Neural progenitor cell (in vitro differentiated cells): ENCODE measurements at regions not wholly inside any gene's neighbourhood (a gene's known extent, or its start where the extent isn't known, plus 50 kb on each side); places are given as distances from the start of the nearest gene placed in this dataset.

Experiments
- DNase-seq: peaks from one replicate; pipeline ENCODE4 v3.0.0-alpha.2; 2016; ENCODE audit warnings: low spot score
- H2AFZ ChIP-seq: fragments of 200-600 bp; sonication (generic); replicated peaks from 2 replicates; pipeline ENCODE4 v1.6.1; 2016; ENCODE audit warnings: antibody characterized with exemption
- H3F3A ChIP-seq: fragments of 200-600 bp; sonication (generic); 2 replicates; pipeline ENCODE4 v1.6.1; 2016; ENCODE audit warnings: antibody characterized with exemption, low read depth
- H3K27ac ChIP-seq: fragments of 200-600 bp; sonication (generic); 2 replicates; pipeline ENCODE4 v1.5.1; 2016; ENCODE audit warnings: mild to moderate bottlenecking
- H3K27me3 ChIP-seq: fragments of 200-600 bp; sonication (generic); 2 replicates; pipeline ENCODE4 v1.6.1; 2016; ENCODE audit warnings: mild to moderate bottlenecking, moderate library complexity
- H3K36me3 ChIP-seq: fragments of 200-600 bp; sonication (generic); 2 replicates; pipeline ENCODE4 v1.5.1; 2016
- H3K4me1 ChIP-seq: fragments of 200-600 bp; sonication (generic); 2 replicates; pipeline ENCODE4 v1.6.1; 2016; ENCODE audit warnings: mixed run types
- H3K4me2 ChIP-seq: fragments of 200-600 bp; sonication (generic); 2 replicates; pipeline ENCODE4 v1.6.1; 2016
- H3K4me3 ChIP-seq: fragments of 200-600 bp; sonication (generic); 2 replicates; pipeline ENCODE4 v1.5.1; 2016
- H3K79me2 ChIP-seq: fragments of 200-600 bp; sonication (generic); 2 replicates; pipeline ENCODE4 v1.6.1; 2016; ENCODE audit warnings: low read depth
- H3K9ac ChIP-seq: fragments of 200-600 bp; sonication (generic); 2 replicates; pipeline ENCODE4 v1.6.1; 2016
- H3K9me3 ChIP-seq: fragments of 200-600 bp; sonication (generic); 2 replicates; pipeline ENCODE4 v1.5.1; 2016; ENCODE audit warnings: low read depth
- H4K20me1 ChIP-seq: fragments of 200-600 bp; sonication (generic); 2 replicates; pipeline ENCODE4 v1.6.1; 2016; ENCODE audit warnings: low read depth
- H3K27ac Mint-ChIP-seq: 3 replicates; pipeline ENCODE4 v1.8.0; 2021; ENCODE audit warnings: mixed read lengths
- H3K27me3 Mint-ChIP-seq: 2 replicates; pipeline ENCODE4 v1.8.0; 2022; ENCODE audit warnings: low read depth, mild to moderate bottlenecking, inconsistent platforms, moderate library complexity, mixed read lengths; ENCODE audit not compliant: insufficient read depth
- H3K36me3 Mint-ChIP-seq: 3 replicates; pipeline ENCODE4 v1.8.0; 2021; ENCODE audit warnings: mixed read lengths
- H3K4me1 Mint-ChIP-seq: 3 replicates; pipeline ENCODE4 v1.8.0; 2021; ENCODE audit warnings: mixed read lengths
- H3K4me3 Mint-ChIP-seq: 3 replicates; pipeline ENCODE4 v1.8.0; 2021; ENCODE audit warnings: mild to moderate bottlenecking, moderate library complexity, mixed read lengths
- H3K9me3 Mint-ChIP-seq: 3 replicates; pipeline ENCODE4 v1.8.0; 2020; ENCODE audit warnings: mixed read lengths
- EZH2 ChIP-seq: fragments of 200-600 bp; sonication (generic); IDR thresholded peaks from 2 replicates; pipeline ENCODE4 v1.6.1; 2017; ENCODE audit warnings: antibody characterized with exemption, mild to moderate bottlenecking, moderate library complexity
- EZH2phosphoT487 ChIP-seq: fragments of 200-600 bp; sonication (generic); IDR thresholded peaks from 2 replicates; pipeline ENCODE4 v1.6.1; 2017; ENCODE audit warnings: antibody characterized with exemption
- TF ChIP-seq, protein P1 (sequence below): fragments of 200-600 bp; sonication (generic); IDR thresholded peaks from 2 replicates; pipeline ENCODE4 v1.5.1; 2017; ENCODE audit warnings: antibody characterized with exemption, mild to moderate bottlenecking

GRCh38 chr3:55339390-55339789 lies 147.7 kb downstream of the WNT5A start:
- no peak overlapping the region for H3K9ac ChIP-seq
- H3K79me2 ChIP-seq = no peaks in the 10 kb centered on the region
- H3K27me3 Mint-ChIP-seq = peaks cover 3% of the 10 kb centered on the region
- H3K4me3 ChIP-seq = no peak overlapping the region
- no peak overlapping the region for H3K4me3 Mint-ChIP-seq
- peaks cover 18% of the 10 kb centered on the region for H3K4me1 Mint-ChIP-seq
- DNase-seq = no peak
- H3F3A ChIP-seq = no peaks in the 10 kb centered on the region
- no peak overlapping the region for H3K27ac ChIP-seq
- H3K4me1 ChIP-seq = peaks cover 7% of the 10 kb centered on the region
- H3K36me3 ChIP-seq = no peaks in the 10 kb centered on the region
- no peak overlapping the region for H2AFZ ChIP-seq
- H4K20me1 ChIP-seq = no peaks in the 10 kb centered on the region
- no peaks in the 10 kb centered on the region for H3K27me3 ChIP-seq
- no peaks in the 10 kb centered on the region for H3K36me3 Mint-ChIP-seq
- no peaks in the 10 kb centered on the region for H3K9me3 ChIP-seq
- TF ChIP-seq EZH2 (no peak), EZH2phosphoT487 (no peak)
- TF ChIP-seq, protein P1, sequence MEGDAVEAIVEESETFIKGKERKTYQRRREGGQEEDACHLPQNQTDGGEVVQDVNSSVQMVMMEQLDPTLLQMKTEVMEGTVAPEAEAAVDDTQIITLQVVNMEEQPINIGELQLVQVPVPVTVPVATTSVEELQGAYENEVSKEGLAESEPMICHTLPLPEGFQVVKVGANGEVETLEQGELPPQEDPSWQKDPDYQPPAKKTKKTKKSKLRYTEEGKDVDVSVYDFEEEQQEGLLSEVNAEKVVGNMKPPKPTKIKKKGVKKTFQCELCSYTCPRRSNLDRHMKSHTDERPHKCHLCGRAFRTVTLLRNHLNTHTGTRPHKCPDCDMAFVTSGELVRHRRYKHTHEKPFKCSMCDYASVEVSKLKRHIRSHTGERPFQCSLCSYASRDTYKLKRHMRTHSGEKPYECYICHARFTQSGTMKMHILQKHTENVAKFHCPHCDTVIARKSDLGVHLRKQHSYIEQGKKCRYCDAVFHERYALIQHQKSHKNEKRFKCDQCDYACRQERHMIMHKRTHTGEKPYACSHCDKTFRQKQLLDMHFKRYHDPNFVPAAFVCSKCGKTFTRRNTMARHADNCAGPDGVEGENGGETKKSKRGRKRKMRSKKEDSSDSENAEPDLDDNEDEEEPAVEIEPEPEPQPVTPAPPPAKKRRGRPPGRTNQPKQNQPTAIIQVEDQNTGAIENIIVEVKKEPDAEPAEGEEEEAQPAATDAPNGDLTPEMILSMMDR = no peak
- no peak overlapping the region for H3K27ac Mint-ChIP-seq
- H3K9me3 Mint-ChIP-seq = peaks cover under 1% of the 10 kb centered on the region
- no peak overlapping the region for H3K4me2 ChIP-seq

- H3K4me2 ChIP-seq = no peak overlapping the region
- no peak overlapping the region for H3K9ac ChIP-seq
- no peak overlapping the region for H2AFZ ChIP-seq
- H3K27ac ChIP-seq = no peak overlapping the region
- H3K36me3 ChIP-seq = no peaks in the 10 kb centered on the region
- Mint-ChIP-seq H3K9me3 (no peaks in the 10 kb centered on the region), H3K4me1 (peaks cover 5% of the 10 kb centered on the region), H3K4me3 (no peak overlapping the region), H3K27me3 (peaks cover 3% of the 10 kb centered on the region), H3K27ac (no peak overlapping the region), H3K36me3 (no peaks in the 10 kb centered on the region)
- H3K9me3 ChIP-seq = no peaks in the 10 kb centered on the region
- no peaks in the 10 kb centered on the region for H3K27me3 ChIP-seq
- no peaks in the 10 kb centered on the region for H4K20me1 ChIP-seq
- TF ChIP-seq EZH2 (no peak), EZH2phosphoT487 (no peak)
- TF ChIP-seq, protein P1 = no peak
- H3F3A ChIP-seq = no peaks in the 10 kb centered on the region
- DNase-seq = no peak
- H3K79me2 ChIP-seq = no peaks in the 10 kb centered on the region
- no peaks in the 10 kb centered on the region for H3K4me1 ChIP-seq
- no peak overlapping the region for H3K4me3 ChIP-seq
Observed at GRCh38 chr3:55337641-55338180, 149.4 kb downstream of the WNT5A start.

DNA sequence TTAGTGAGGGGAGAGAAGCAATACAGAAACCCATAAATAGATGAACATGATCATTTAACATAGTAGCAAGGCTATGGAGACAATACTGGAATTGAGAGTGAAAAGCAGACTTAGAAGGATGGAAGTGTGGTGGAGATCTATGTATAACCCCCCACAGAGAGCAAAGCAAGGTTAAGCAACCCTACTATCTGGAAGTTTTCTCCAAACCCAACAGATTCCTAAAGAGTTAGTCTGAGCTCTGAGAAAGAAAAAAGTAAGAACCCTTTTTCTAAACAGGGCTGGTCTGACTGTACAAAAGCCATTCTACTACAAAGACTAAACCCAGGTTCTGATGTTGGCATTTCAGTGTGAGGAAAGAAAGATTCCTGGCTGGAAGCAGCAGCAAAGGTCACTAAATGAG lies 153.2 kb downstream of the WNT5A start:
- Histone ChIP-seq H3K4me2 (no peak overlapping the region), H3K4me1 (no peaks in the 10 kb centered on the region), H3K27ac (no peak overlapping the region), H3K36me3 (no peaks in the 10 kb centered on the region), H3K9me3 (no peaks in the 10 kb centered on the region), H4K20me1 (no peaks in the 10 kb centered on the region), H3K9ac (no peak overlapping the region), H2AFZ (no peak overlapping the region), H3K27me3 (no peaks in the 10 kb centered on the region), H3K4me3 (no peak overlapping the region), H3K79me2 (no peaks in the 10 kb centered on the region), H3F3A (no peaks in the 10 kb centered on the region)
- Mint-ChIP-seq H3K9me3 (no peaks in the 10 kb centered on the region), H3K4me3 (no peak overlapping the region), H3K36me3 (no peaks in the 10 kb centered on the region), H3K27ac (no peak overlapping the region), H3K27me3 (no peaks in the 10 kb centered on the region), H3K4me1 (peaks cover 29% of the 10 kb centered on the region)
- TF ChIP-seq EZH2 (no peak), EZH2phosphoT487 (no peak)
- TF ChIP-seq, protein P1 = no peak
- DNase-seq = no peak
